GM12878 (cell line): ENCODE measurements at regions not wholly inside any gene's neighbourhood (a gene's known extent, or its start where the extent isn't known, plus 50 kb on each side); places are given as distances from the start of the nearest gene placed in this dataset.

ENCODE experiments used
- ATF2 ChIP-seq: IDR thresholded peaks from 2 replicates; pipeline ENCODE4 v1.6.1; 2012; ENCODE audit warnings: low read length, inconsistent platforms
- CTCF ChIP-seq, 3 experiments: IDR thresholded peaks in 2 of 3; conservative IDR thresholded peaks in 1 of 3; 2 replicates each; pipeline ENCODE4 v1.5.1; 2011; ENCODE audit warnings: low read depth in 3 of 3, low read length in 3 of 3, mild to moderate bottlenecking in 3 of 3, control low read depth in 2 of 3, moderate library complexity in 2 of 3, inconsistent platforms in 1 of 3, mixed read lengths in 1 of 3; ENCODE audit not compliant: control insufficient read depth in 2 of 3, insufficient read depth in 1 of 3; ENCODE audit errors: extremely low read depth in 1 of 3
- ELK1 ChIP-seq: IDR thresholded peaks from 2 replicates; pipeline ENCODE4 v1.6.1; 2012; ENCODE audit warnings: low read depth, low read length, improper control_type of control experiment
- GABPA ChIP-seq: IDR thresholded peaks from 2 replicates; pipeline ENCODE4 v1.6.1; 2014; ENCODE audit warnings: antibody characterized with exemption, low read depth, mild to moderate bottlenecking, inconsistent platforms
- JUNB ChIP-seq: IDR thresholded peaks from 2 replicates; pipeline ENCODE4 v1.6.1; 2016; ENCODE audit warnings: antibody characterized with exemption, mild to moderate bottlenecking
- MAX ChIP-seq: IDR thresholded peaks from 2 replicates; pipeline ENCODE4 v1.6.1; 2012; ENCODE audit warnings: low read depth, low read length, improper control_type of control experiment
- MXI1 ChIP-seq: fragments of 150-350 bp; IDR thresholded peaks from 2 replicates; pipeline ENCODE4 v1.6.1; 2011; ENCODE audit warnings: low read depth, mild to moderate bottlenecking, inconsistent platforms, low read length, improper control_type of control experiment
- POLR2A ChIP-seq: IDR thresholded peaks from 2 replicates; pipeline ENCODE4 v1.6.1; 2011; ENCODE audit warnings: low read depth, mild to moderate bottlenecking, low read length
- RAD21 ChIP-seq: IDR thresholded peaks from 2 replicates; pipeline ENCODE4 v1.6.1; 2011; ENCODE audit warnings: mild to moderate bottlenecking, low read depth, low read length, moderate library complexity; ENCODE audit not compliant: insufficient read depth
- SUPT20H ChIP-seq: IDR thresholded peaks from 2 replicates; pipeline ENCODE4 v1.6.1; 2011; ENCODE audit warnings: low read depth, mild to moderate bottlenecking, low read length, moderate library complexity, borderline replicate concordance; ENCODE audit not compliant: control insufficient read depth
- SUZ12 ChIP-seq: fragments of 200-600 bp; sonication (generic); IDR thresholded peaks from one replicate; pipeline ENCODE4 v1.6.1; 2018; ENCODE audit warnings: antibody characterized with exemption, mild to moderate bottlenecking; ENCODE audit not compliant: unreplicated experiment
- TAF1 ChIP-seq: IDR thresholded peaks from 2 replicates; pipeline ENCODE4 v1.6.1; 2011; ENCODE audit warnings: mild to moderate bottlenecking, low read depth, low read length, borderline replicate concordance
- ZNF24 ChIP-seq: fragments of 450-650 bp; IDR thresholded peaks from 2 replicates; pipeline ENCODE4 v1.6.1; 2017; ENCODE audit warnings: antibody characterized with exemption, mild to moderate bottlenecking
- ZNF622 ChIP-seq: fragments of 450-650 bp; IDR thresholded peaks from 2 replicates; pipeline ENCODE4 v1.6.1; 2017; ENCODE audit warnings: mild to moderate bottlenecking, inconsistent platforms

- TF ChIP-seq CTCF (IDR thresholded peaks at IDR 0.05 in 2 of 3, conservative IDR thresholded peaks at IDR 0.05 in 1 of 3; ENCODE audit: control insufficient read depth in 2 of 3, extremely low read depth in 1 of 3, insufficient read depth in 1 of 3, low read depth in 3 of 3, low read length in 3 of 3) (no peak), TAF1 (no peak), JUNB (no peak), MAX (no peak), ELK1 (no peak), ZNF24 (no peak), ATF2 (no peak), RAD21 (no peak), MXI1 (no peak), POLR2A (no peak), SUZ12 (no peak), ZNF622 (no peak), GABPA (no peak), SUPT20H (no peak)
These were observed 474.2 kb downstream of the PIK3C3 start for GRCh38 chr18:42429196-42429595.
